Left hindlimb (tissue), 1 donor: ENCODE measurements at regions not wholly inside any gene's neighbourhood (a gene's known extent, or its start where the extent isn't known, plus 50 kb on each side); places are given as distances from the start of the nearest gene placed in this dataset.

Experiments used
- DNase-seq: peaks from one replicate; pipeline ENCODE4 v3.0.0-alpha.2; 2018

DNA sequence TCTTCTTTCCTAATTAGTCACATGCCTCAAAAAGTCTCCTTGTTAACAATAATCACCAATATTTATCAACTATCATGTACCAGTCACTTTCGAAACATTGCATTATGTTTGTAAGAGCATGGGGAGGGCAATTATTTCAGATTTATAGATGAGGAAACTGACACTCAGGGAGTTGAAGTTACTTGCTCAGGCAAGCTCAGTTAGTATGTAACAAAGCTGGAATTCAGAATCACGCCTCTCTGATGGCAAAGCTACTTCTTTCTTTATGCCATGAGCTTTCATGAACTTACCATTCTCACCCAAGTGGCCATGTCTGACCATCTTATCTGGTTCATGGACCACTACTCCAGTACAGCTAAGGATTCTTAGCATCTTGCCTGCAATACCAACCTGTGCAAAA, 183.4 kb upstream of the TANK start:
- no peak for DNase-seq

DNA sequence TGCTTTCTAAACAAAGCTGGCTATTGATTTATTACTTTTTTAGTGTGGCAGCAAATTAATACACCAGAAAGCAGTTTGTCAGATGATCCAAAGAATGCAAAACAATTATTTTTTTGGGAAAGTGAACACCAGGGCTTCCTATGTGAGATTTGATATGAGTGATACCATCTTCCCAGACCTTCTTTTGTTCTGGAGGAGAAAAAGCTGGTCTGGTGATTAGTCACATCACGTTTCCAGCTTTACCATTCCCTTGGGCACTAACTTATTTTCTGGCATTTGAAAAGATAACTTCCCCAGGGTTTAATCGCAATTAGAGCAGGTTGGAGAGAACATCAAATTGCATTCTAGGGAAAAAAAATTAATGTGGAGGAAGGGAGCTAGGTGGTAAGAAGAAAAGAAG, 182.9 kb upstream of the TANK start:
- DNase-seq, result no peak

DNA sequence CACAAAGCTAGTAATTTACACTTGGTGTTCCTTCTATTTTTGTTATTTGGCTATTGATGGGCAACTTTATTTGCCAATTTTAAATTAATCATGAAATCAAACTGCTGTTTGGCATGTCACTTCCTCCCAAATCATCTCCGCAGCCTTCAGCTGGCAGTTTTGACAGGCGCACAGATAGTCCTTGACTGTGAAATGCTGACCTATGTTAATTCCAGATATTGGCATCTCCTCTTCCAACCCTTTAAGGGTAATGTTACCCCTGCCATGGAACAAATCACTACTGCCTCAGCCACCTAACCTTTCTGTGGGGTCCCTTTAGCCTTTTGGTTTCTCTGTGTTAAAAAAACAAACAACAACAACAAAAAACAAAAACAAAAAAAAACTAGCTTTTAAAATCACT, 182.4 kb upstream of the TANK start:
- DNase-seq, result no peak

DNA sequence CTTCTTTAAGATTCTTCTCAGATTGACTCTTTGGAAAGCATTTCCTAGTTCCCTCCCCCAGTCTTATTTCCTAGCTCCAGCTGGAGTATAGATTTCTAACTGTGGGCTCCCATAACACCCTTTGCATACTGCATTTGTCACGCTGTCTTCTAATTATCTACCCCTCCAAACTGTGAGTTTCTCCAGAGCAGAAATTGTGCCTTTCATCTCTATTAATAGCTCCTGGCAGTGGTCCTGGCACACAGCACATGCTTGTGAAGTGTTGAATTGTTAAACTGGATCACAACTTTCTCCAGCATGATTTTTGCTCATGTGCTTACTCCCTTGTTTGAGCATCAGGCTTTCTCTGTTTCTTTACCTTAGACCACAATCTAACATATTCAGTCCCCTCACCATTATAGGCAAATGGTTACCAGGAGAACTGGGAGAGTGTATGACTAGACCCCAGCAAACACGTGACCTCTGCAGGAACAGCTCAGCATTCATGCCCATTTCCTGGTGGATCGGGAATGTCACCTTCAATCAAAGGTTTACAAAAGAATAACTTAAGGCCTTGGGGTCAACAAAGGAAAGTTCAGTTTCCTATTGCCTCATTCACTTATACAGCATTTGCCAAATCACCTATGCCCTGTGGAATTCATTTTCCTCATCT, 175.7 kb upstream of the TANK start:
- peak; percentile 35 for DNase-seq

DNA sequence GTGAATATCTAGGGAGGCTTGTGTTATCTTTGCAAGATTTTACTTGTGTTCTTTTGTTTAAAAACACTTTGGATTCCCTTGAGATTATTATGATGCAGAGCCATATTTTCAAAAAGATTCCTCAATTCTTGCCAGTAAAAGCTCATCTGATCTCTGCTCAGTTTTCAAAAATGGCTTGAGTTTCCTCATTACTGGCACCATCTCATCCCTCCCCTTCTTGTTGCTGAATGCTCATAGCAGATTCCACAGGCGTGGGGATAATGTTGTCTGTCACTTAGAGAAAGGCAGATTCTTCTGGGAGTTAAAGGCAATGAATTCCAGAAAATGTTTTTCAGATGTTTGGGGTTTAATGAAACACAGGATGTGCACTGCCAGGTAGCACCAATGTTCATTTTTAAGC, 170.4 kb upstream of the TANK start:
- no peak for DNase-seq

DNA sequence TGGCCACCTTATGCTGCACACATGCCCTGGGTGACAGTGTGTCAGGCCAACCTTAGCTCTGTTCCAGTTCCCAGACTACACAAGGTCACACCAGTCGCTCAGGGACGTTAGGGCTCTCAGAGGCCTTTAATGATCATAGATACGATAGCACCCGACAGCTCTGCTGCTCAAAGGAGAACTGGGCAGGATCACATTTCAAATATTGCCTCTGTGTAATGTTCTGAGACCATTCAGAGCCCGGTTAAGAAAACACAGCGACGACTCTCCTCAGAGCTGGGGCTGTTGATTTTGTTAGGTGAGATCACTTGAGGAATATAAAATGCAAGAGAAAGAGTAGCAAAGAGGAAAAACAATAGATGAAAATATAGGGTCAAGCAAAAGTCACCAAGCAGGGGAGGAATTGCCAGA, 166.6 kb upstream of the TANK start:
- no peak for DNase-seq

DNA sequence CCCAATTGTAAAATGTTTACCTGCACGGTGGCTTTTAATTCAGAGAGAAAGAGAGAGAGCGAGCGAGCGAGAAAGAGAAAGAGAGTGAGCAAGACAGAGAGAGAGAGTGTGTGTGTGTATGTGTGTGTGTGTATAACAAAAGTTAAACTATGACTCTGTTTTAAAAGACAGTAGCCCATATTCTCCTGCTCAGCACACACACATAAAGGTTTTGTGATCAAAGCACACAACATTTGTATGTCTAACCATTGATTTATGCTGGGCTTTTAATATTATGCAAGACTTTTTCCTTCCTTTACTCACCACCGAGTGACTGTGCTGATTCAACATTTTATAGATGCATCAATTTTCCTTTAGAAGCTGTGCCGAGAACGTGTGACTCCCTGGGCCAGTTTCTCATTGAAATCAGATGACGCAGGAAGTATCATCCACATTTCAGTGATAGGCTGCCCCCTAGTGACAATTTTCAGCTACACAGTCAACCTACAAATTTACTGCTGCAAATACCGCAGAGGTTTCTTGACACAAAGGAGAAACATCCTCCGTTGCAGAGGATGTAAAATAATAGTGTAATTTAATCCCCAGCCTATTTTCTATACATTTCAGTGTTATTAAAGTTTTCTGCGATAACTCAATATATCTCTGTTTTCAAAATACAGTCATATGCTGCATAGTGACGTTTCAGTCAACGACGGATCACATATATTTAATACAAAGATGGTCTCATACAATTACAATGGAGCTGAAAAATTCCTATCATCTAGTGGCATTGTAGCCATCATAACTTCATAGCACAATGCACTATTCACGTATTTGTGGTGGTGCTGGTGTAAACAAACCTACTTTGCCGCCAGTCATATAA, 165.9 kb upstream of the TANK start:
- DNase-seq, result peak; percentile 76

DNA sequence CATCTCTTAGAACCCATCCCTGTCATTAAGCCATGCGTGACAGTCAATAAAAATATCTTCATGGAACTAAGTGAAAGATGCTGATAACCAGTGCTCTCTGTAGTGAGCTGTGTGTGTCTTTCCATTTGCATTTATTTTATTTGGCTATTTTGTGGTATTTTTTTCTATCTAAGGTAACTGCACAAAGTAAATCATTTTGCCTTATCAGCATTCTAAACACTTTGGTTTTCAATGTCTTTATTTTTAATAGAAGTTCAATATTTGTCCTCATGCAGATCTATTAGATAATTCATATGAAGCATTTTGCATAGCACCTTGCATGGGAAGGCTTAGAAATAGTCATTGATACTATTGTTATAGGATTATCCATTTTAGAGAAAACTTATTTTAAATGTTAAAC, 163.6 kb upstream of the TANK start:
- DNase-seq, result no peak

DNA sequence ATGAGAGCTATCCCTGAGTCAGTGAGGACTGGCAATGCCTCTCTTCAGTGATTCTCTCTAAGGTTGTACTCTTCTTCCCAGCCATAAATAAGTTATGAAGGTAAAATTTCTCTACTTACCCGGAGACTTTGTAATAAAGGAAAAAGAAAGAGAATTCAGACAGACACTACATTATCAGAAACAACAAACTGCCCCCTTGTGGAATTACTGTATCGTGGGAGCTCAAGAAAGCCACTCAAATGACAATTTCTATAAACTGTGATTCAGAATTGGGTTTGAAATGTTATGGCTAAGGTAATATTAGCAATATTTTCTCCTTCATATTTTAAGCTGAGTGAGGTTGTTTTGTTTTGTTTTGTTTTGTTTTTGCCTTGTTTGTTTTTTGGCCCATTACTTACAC, 155.8 kb upstream of the TANK start:
- DNase-seq, result no peak

DNA sequence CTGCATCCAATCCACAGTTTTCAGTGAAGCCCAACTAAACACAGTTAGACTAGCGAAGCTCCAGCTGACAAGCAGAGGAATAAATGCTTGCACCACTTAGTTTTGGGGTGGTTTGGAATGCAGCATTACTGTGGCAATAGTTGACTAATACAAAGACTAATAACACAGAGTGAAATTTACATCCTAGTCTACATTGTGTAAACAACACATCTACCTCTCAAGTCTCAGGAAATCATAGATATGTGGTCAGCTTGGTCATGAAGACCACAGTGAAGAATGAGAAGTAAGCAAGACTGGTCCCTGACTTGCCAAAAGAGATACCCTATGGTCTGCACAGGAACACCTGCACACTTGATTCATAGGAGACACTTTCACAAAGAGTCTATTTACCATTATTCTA, 155.1 kb upstream of the TANK start:
- DNase-seq, result no peak

DNA sequence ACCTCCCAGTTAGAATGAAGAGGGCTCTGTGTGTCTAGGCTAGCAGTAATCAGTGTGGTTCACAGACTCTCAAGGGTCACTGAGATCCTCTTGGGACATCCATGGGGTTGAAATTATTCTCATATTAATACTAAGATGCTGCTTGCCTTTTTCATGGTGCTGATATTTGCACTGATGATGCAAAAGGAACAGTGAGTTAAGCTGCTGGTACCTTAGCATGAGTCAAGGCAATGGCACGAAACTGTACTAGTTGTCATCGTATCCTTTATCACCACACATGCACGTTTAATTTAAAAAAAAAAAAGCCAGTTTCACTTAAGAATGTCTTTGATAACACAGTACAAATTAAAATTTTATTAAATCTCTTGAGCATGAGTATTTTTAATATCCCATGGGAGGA, 151.9 kb upstream of the TANK start:
- DNase-seq, result no peak

DNA sequence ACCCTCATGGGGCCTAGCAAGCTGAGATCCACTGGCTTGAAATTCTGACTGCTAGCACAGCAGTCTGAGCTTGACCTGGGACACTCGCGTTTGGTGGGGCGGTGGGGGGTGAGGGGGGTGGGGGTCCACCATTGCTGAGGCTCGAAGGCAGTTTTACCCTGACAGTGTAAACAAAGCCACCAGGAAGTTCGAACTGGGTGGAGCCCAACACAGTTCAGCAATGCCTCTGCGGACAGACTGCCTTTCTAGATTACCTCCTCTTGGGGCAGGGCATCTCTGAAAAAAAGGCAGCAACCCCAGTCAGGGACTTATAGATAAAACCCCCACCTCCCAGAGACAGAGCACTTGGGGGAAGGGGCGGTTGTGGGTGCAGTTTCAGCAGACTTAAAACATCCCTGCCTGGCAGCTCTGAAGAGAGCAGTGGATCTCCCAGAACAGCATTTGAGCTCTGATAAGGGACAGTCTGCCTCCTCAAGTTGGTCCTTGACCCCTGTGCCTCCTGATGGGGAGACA, 149.7 kb upstream of the TANK start:
- DNase-seq, result no peak

DNA sequence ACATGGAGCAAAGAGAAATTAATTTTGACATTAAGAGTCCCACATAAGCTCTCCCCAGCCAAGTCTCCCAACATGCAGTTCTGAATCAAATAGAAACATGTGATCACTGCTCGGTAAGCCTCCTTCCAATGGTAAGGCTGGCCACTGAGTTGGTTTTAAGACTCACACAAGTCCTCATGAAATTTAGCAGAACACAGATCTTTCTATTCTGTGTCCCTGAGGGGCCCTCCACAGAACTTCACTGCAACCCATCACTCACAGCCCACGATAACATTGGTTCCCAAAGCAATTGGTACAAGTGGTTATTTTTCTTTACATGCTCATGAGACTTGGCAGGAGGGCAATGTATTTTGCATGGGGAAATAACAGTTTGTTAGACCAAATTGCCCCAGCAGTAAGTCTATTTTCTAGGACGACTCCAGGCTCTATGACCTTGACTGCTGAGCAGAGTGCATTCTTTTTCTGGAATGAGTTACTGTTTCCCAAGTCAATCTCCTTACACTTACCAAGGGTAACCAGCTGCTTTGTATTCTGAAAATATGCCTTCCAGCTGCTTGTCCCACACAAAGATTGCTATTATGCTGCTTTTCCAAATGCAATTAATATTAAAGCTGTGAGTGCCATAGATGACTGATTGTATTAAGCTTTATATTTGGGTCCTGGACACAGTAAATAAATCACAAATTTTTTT, 142.3 kb upstream of the TANK start:
- DNase-seq, result no peak

DNA sequence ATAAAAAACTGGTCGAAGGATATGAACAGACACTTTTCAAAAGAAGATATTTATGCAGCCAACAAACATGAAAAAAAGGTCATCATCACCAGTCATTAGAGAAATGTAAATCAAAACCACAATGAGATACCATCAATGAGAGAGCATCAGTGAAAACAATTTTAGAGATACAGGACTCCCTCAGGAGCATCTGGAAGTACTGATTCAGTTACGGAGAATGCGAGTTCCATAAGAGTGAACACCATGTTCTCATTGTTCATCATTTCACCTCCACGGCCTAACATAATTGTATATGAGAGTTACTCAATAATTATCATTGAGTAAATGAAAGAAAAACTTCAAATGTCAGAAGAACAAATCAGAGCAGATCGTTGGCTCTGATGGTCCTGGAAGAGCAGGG, 140.9 kb upstream of the TANK start:
- no peak for DNase-seq

DNA sequence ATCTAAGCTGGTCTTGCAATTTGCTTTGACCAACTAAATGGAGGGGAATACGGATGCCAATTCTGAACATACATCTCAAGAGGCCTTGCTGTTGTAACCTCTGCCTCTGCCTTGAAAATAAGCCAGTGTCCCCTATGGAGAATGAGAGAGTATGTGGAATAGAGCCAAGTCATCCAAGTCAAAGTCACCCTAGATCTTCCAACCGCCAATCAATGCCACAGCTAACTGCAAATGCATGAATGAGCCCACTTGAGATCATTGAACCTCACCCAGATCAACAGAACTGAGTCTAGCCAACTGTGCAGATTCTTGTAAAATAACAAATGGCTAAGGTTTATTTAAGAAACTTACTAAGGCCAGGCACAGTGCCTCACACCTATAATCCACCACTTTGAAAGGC, 139.8 kb upstream of the TANK start:
- DNase-seq, result no peak

DNA sequence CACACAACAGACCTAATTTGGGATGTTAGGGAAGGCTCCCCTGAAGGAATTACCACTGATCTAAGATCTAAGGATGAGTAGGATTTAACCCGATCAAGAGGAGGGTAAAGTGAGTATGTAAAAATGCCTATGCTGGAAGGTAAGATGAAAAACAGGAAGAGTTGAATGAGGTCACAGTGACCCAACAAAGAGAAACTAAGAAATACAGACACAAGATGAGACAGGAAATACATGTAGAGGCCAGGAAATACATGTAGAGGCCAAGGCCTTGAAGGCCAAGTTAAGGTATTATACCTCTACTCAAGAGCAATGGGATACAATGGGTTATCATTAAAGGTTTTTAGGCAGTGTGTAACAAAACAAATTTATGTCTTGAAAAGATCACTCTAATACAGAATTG, 131.6 kb upstream of the TANK start:
- no peak for DNase-seq

DNA sequence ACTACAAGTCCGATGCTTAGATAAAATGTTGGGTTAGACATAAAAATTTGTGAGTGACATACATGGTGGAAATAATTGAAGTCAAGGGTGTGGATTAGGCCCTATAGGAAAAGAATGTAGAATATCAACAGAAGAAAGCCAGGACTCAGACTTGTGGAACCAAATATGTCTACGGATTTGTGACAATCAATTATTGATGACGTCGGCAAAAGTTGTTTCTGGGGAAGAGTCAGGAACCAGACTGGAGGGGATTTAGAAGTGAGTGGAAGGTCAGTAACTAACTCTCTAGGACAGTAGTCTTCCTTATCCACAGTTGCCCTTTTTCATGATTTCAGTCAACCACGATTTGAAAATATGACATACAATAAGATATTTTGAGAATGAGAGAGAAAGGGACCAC, 130.9 kb upstream of the TANK start:
- no peak for DNase-seq

DNA sequence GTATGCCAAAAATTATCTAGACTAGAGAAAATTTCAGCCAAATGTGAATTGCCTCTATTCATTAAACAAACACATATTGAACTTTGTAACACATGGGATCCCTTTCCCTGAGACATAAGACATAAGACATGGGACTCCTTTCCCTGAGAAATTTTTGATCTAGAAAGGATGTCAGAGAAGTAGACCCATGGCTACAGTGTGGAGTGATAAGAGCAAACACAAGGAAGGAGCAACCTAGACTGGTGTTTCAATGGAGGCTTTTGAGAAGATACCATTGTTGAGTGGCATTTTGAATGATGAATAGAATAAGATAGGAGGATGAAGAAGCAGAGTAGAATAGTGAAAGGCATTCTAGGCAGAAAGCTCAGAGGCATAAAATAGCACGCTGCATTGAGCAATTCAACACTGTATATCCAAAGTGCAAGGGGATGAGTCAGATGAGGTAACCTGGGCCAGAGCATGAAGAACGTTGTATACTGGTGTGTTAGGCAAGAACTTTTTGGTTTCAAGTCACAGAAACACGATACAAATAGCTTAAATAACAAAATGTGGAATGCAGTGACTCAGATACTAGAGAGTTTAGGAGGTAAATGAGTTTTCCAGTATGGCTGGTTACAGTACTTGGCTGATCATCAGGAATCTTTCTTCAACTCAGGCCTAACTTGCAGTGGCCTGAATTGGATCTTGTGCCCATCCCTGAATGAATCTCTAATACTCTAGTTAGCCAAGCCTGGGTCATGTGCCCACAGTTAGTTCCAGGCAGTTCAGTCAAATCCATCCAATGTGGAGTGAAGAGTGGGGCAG, 129.8 kb upstream of the TANK start:
- no peak for DNase-seq

DNA sequence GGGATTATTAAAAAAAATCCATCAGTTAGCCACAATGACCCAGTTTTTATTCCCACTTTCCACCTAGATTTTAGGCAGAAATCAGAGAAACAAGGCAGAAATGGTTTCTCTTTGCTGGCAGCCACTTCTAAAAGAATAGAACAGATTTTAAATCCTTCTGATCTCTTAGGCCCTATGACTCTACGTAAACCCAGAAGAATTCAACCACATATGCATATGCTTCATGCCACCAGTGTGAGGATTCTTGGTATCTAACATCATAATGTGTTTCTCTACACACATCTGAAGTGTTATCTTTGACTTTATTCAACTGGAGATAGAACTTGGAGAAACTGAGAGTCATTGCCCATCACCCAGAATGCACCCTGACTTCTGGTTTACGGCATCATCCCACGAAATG, 128.7 kb upstream of the TANK start:
- DNase-seq, result no peak

DNA sequence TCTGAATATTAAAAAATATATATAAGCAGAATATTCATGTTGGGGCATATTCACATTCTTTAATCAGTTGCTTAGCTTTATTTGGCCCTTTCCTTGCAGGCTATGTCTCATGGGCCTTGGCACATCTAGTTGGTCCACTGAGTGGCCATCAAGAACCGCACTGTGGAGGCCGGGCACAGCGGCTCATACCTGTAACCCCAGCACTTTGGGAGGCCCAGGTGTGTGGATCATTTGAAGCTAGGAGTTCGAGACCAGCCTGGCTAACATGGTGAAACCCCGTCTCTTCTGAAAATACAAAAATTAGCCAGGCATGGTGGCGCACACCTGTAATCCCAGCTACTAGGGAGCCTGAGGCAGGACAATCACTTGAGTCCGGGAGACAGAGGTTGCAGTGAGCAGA, 127.6 kb upstream of the TANK start:
- DNase-seq, result no peak

DNA sequence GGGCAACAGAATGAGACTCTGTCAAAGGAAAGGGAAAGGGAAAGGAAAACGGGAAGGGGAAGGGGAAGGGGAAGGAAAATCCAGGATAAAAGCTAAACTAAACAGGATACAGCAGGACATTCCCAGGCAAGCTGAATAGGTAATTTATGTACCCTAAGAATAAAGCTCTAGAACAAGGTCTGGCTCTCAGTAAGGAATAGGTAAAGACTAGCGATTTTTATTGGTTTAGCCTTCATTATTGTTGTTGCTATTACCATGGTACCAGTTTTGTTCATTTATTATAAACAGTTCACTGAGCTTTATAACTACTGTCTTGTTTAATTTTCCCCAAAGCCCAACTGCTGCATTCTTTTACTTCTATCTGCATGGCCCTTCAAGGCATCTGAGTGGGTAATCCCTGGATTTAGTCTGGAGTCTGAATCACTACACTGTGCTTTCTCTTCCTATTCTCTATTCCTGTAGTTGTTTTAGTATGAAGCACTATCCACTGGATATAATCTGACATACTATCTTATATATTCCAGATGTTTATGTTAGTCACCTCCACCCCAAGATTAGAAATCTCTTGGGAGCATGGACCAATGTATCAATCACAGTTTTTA, 127.1 kb upstream of the TANK start:
- DNase-seq, result no peak

DNA sequence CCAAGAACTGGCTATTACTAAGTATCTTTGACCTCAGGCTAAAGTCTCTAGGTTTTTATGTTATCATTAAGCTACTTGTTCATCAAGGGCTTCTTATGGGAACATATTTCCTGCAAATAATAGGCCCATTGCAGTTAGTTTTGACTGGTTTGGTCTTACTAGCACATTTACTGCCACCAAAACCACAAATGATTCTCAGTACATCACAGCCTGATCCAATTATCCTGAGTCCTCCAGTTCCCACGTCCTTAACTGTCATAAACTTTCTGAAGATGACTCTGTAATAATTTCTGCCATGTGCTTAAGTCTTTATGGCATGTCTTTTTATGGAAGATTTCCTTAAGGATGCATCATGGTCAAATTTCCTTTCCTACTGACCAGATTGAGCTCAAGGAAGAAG, 123.3 kb upstream of the TANK start:
- DNase-seq, result no peak

DNA sequence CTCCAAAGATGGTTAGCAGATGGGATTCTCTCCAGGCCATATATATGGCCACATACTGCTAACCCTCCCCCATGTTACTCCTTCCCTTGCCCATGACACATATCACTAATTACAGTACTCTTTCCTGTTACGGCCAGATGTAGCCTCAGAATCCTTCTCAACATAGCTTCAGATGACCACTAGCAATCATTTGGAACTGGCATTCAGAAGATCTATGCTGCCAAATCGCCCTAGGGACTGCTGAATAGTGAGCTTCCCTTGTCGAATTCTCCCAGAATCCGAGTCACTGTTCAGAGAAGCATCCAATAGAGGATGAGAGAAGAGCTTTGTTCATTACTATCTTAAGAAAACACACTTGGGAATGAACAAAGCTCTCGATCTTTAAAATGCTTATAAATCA, 121.2 kb upstream of the TANK start:
- DNase-seq, result no peak
